GM12875 (cell line): ENCODE measurements at regions not wholly inside any gene's neighbourhood (a gene's known extent, or its start where the extent isn't known, plus 50 kb on each side); places are given as distances from the start of the nearest gene placed in this dataset.

Experiments used
- H3K4me3 ChIP-seq: one replicate; pipeline ENCODE4 v1.5.1; 2011; ENCODE audit warnings: low read depth, low read length, control low read depth
- TF ChIP-seq, protein P1 (sequence below): IDR thresholded peaks from 2 replicates; pipeline ENCODE4 v1.5.1; 2011; ENCODE audit warnings: low read depth, mild to moderate bottlenecking, control low read depth, inconsistent platforms, low read length, moderate library complexity, borderline replicate concordance; ENCODE audit not compliant: insufficient read depth

DNA sequence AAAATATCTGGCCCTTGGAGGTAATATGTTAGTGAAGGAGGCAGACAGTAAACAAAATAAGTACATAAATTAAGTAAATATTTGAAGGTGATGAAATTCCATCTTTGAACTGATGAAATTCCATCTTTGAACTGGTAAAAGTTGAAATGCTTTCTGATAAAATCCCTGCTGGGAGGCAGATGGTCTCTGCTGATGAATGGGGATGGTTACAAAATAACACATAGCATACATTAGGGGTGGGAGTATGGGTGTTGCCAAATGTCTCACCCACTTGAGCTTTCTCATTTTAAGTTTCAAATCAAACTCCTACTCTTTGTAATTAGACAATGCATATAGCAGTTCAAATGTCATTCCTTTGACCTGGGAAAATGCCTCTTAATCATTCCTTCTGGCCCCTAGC is 77.5 kb upstream of the SORCS3 start:
- H3K4me3 ChIP-seq, result no peak overlapping the region
- TF ChIP-seq, protein P1, sequence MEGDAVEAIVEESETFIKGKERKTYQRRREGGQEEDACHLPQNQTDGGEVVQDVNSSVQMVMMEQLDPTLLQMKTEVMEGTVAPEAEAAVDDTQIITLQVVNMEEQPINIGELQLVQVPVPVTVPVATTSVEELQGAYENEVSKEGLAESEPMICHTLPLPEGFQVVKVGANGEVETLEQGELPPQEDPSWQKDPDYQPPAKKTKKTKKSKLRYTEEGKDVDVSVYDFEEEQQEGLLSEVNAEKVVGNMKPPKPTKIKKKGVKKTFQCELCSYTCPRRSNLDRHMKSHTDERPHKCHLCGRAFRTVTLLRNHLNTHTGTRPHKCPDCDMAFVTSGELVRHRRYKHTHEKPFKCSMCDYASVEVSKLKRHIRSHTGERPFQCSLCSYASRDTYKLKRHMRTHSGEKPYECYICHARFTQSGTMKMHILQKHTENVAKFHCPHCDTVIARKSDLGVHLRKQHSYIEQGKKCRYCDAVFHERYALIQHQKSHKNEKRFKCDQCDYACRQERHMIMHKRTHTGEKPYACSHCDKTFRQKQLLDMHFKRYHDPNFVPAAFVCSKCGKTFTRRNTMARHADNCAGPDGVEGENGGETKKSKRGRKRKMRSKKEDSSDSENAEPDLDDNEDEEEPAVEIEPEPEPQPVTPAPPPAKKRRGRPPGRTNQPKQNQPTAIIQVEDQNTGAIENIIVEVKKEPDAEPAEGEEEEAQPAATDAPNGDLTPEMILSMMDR, result no peak

DNA sequence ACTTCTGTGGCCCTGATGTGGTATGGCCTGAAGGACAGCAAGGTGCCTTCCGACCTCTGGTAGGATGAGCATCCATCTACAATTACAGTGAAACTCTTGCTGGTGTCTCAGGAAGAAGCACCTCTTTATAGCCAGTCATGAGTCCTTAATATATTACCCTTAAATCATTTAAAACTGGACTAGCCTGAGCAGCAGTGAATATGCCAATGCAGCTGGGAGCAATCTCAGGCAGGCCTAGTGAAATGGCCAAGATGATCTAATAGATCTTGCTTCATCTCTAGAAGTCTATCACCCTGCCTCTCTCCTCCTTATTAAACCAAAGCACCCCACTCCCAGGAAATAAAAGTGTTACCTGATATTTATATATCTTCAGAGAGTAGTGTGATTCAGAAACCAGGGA is 66.7 kb upstream of the SORCS3 start:
- H3K4me3 ChIP-seq, result no peak overlapping the region
- TF ChIP-seq, protein P1, result no peak

DNA sequence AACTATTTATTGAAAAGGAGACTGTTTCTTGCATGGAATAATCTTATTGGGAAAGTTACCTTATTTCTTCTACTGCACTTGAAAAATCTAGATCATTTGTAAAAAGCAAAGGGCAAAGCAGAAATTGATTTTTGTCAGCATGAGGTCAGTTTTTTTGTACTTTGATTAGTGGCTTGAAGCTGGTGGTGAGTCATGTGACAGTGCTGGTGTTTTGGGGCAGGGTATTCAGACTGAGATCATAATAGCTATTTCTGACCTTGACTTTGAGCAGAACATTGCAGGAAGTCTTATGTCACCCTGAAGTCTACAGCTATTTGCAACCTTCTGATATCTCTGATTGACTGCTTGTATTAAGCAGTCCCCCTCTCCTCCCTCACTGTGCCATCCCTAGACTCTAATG is 66.3 kb upstream of the SORCS3 start:
- no peak overlapping the region for H3K4me3 ChIP-seq
- TF ChIP-seq, protein P1, result no peak

DNA sequence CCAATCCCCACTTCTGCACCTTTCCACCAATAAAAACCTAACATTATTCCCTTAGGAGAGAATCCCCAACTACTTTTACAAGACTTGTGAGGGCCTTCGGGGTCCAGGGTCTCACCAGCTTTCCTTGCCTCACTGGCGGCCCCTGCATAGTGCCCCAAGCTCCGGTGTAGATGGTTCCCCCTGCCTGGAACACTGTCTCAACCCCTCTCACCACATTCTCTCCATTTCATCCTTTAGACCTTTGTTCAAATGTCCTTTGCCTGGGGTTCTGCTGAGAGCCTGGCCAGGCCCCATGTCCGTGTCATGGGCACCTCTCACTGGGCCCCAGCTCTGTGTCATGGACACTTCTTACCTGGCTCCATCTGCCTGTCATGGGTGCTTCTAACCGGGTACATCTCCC is 64.5 kb upstream of the SORCS3 start:
- no peak overlapping the region for H3K4me3 ChIP-seq
- TF ChIP-seq, protein P1, result no peak

DNA sequence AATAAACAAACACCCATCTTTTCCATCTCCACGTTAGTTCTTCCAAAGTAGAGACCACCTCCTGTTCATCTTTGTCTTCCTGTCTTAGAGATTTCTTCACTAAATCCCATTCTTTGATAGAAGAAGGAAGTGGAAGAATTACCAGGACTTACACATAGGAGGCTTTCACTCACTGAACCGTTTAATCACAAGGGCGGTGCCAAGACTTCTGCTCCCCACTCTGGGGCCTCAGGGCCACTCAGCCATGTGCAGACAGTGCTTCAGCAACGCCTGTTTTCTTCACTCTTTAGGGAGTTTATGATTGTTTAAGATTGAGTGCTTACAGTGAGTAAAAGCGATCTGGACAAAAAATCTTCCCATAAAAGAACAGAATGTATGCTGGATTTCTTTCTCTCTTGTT is 63.9 kb upstream of the SORCS3 start:
- no peak overlapping the region for H3K4me3 ChIP-seq
- TF ChIP-seq, protein P1, result no peak

DNA sequence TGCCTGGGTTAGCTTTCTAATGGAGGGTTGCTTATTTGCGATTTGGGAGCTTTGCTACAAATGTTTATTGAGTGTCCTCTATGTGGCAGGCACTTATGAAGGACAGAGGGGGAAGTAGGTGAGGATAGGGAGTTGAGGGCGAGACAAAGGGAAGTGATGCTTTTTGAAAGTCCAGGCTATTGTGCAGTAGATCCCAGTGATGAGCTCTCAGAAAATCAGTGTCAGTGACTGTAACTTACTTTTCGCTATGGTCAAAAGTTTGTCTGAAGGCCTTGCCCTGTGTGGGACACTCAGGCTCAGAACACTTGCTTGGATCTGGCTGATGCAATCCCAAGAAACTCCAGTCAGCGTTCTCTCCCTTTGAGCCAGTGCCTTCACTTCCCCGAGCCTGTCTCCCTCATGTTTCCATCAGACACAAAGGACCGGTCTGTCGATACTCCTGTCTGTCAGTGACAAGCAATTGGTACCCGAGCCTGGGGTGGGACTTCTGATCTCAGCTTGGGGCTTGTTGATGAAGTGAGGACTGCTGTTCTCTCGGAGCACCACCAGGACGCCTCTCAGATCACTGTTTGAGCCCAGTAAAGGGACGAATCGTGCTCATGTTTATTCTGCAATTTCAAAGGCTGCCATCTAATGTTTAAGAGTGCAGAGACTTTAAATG is 63.1 kb upstream of the SORCS3 start:
- H3K4me3 ChIP-seq, result no peak overlapping the region
- TF ChIP-seq, protein P1, result no peak

DNA sequence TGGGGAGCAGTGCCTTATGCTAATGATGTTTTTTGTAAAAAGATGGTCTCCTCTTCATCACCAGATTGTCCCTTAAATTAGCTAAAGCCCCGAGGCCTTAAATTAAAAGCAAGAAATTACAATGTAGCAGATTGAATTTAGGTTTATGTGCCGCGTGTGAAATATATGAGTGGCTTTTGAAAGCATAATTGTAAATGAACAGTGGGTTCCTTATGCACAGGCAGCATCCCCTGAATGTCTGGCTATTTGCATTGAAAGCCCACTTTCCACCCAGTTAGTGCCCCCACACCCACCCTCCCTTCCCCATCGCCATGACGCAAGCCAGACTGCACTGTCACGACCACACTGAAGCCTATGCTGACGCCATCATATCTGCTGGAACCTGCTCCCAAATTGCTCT is 62.4 kb upstream of the SORCS3 start:
- TF ChIP-seq, protein P1, result no peak
- H3K4me3 ChIP-seq, result no peak overlapping the region
